Spinal cord (tissue), 9 donors: ENCODE measurements at regions not wholly inside any gene's neighbourhood (a gene's known extent, or its start where the extent isn't known, plus 50 kb on each side); places are given as distances from the start of the nearest gene placed in this dataset.

ENCODE experiments used
- DNase-seq, 6 donors: peaks; one replicate each; pipeline versions ENCODE4 v3.0.0 to v3.0.0-alpha.2; 2013 to 2015; ENCODE audit warnings: low spot score in 6 of 6, low read depth in 4 of 6
- H3K27ac ChIP-seq: one replicate; pipeline ENCODE4 v1.5.1; 2013; ENCODE audit warnings: low read depth, low read length, control low read depth
- H3K27me3 ChIP-seq: one replicate; pipeline ENCODE4 v1.6.1; 2013; ENCODE audit warnings: low read length; ENCODE audit not compliant: control insufficient read depth, insufficient read depth
- H3K36me3 ChIP-seq: one replicate; pipeline ENCODE4 v1.6.1; 2013; ENCODE audit warnings: low read length; ENCODE audit not compliant: control insufficient read depth, insufficient read depth
- H3K4me1 ChIP-seq: one replicate; pipeline ENCODE4 v1.6.1; 2013; ENCODE audit warnings: low read length; ENCODE audit not compliant: control insufficient read depth, insufficient read depth
- H3K4me3 ChIP-seq: one replicate; pipeline ENCODE4 v1.5.1; 2013; ENCODE audit warnings: low read depth, low read length, control low read depth
- H3K9me3 ChIP-seq: one replicate; pipeline ENCODE4 v1.6.1; 2013; ENCODE audit warnings: low read length; ENCODE audit not compliant: control insufficient read depth, insufficient read depth
- WGBS: methylation state at CpG from one replicate; pipeline ENCODE4 v1.1.5; 2013; ENCODE audit warnings: missing lambda C conversion rate; ENCODE audit not compliant: insufficient coverage; 5-methylcytosine and 5-hydroxymethylcytosine counted together
- donor health status: healthy.

GRCh38 chr7:97450516-97450915, 281.4 kb upstream of the TAC1 start:
- no CpG with 5 or more reads among the region's 1 CpG for WGBS
- no peak overlapping the region for H3K27ac ChIP-seq

GRCh38 chr7:97454636-97455035, 277.2 kb upstream of the TAC1 start:
- Histone ChIP-seq H3K27me3 (no peaks in the 10 kb centered on the region), H3K4me1 (no peaks in the 10 kb centered on the region), H3K9me3 (no peaks in the 10 kb centered on the region), H3K36me3 (no peaks in the 10 kb centered on the region), H3K27ac (no peak overlapping the region), H3K4me3 (no peak overlapping the region)
- WGBS, result no CpG with 5 or more reads among the region's 1 CpG
- DNase-seq, result no peak

More at GRCh38 chr7:97450516-97450915, 281.4 kb upstream of the TAC1 start:
- Histone ChIP-seq H3K36me3 (no peaks in the 10 kb centered on the region), H3K27me3 (no peaks in the 10 kb centered on the region), H3K9me3 (no peaks in the 10 kb centered on the region), H3K4me1 (no peaks in the 10 kb centered on the region), H3K4me3 (no peak overlapping the region)
- no peak for DNase-seq

GRCh38 chr7:97457054-97457453, 274.8 kb upstream of the TAC1 start:
- H3K27ac ChIP-seq, result no peak overlapping the region
- H3K27me3 ChIP-seq, result no peaks in the 10 kb centered on the region
- 90% methylated on average over 2 of the region's 3 CpGs for WGBS
- H3K36me3 ChIP-seq, result no peaks in the 10 kb centered on the region
- no peak for DNase-seq
- no peak overlapping the region for H3K4me3 ChIP-seq
- H3K4me1 ChIP-seq, result no peaks in the 10 kb centered on the region
- peaks cover under 1% of the 10 kb centered on the region for H3K9me3 ChIP-seq

GRCh38 chr7:97460433-97460832, 271.5 kb upstream of the TAC1 start:
- WGBS, result 100% methylated on average over 1 of the region's 1 CpG
- Histone ChIP-seq H3K4me3 (no peak overlapping the region), H3K36me3 (no peaks in the 10 kb centered on the region), H3K4me1 (no peaks in the 10 kb centered on the region), H3K9me3 (peaks cover 2% of the 10 kb centered on the region), H3K27ac (no peak overlapping the region), H3K27me3 (no peaks in the 10 kb centered on the region)
- DNase-seq, result no peak

GRCh38 chr7:97461596-97461995, 270.3 kb upstream of the TAC1 start:
- H3K36me3 ChIP-seq, result no peaks in the 10 kb centered on the region
- no peak for DNase-seq
- peaks cover 2% of the 10 kb centered on the region for H3K9me3 ChIP-seq
- H3K4me1 ChIP-seq, result peaks cover 2% of the 10 kb centered on the region
- H3K27me3 ChIP-seq, result no peaks in the 10 kb centered on the region
- H3K4me3 ChIP-seq, result no peak overlapping the region
- no peak overlapping the region for H3K27ac ChIP-seq

GRCh38 chr7:97466071-97466470, 265.8 kb upstream of the TAC1 start:
- Histone ChIP-seq H3K4me1 (peaks cover 2% of the 10 kb centered on the region), H3K9me3 (peaks cover 2% of the 10 kb centered on the region), H3K4me3 (no peak overlapping the region), H3K27ac (no peak overlapping the region), H3K36me3 (no peaks in the 10 kb centered on the region), H3K27me3 (no peaks in the 10 kb centered on the region)
- peak in 1 of 6 donors; percentile 41 for DNase-seq
- WGBS, result no CpG with 5 or more reads among the region's 2 CpGs

- 48% methylated on average over 2 of the region's 6 CpGs for WGBS
- Histone ChIP-seq H3K36me3 (no peaks in the 10 kb centered on the region), H3K4me1 (peaks cover 2% of the 10 kb centered on the region), H3K27me3 (no peaks in the 10 kb centered on the region), H3K4me3 (no peak overlapping the region), H3K9me3 (peaks cover under 1% of the 10 kb centered on the region), H3K27ac (no peak overlapping the region)
- no peak for DNase-seq
These were observed 264.7 kb upstream of the TAC1 start for GRCh38 chr7:97466999-97467740.

- Histone ChIP-seq H3K27ac (no peak overlapping the region), H3K9me3 (no peaks in the 10 kb centered on the region), H3K4me3 (no peak overlapping the region), H3K4me1 (peaks cover 2% of the 10 kb centered on the region), H3K36me3 (no peaks in the 10 kb centered on the region), H3K27me3 (no peaks in the 10 kb centered on the region)
- no peak for DNase-seq
- WGBS, result 100% methylated on average over 2 of the region's 3 CpGs
These were observed 263.4 kb upstream of the TAC1 start for GRCh38 chr7:97468493-97468892.

- H3K27ac ChIP-seq, result no peak overlapping the region
- H3K9me3 ChIP-seq, result no peaks in the 10 kb centered on the region
- no peak overlapping the region for H3K4me3 ChIP-seq
- 97% methylated on average over 3 of the region's 5 CpGs for WGBS
- no peaks in the 10 kb centered on the region for H3K36me3 ChIP-seq
- H3K4me1 ChIP-seq, result peaks cover 2% of the 10 kb centered on the region
- no peak for DNase-seq
- H3K27me3 ChIP-seq, result no peaks in the 10 kb centered on the region
These were observed 261.2 kb upstream of the TAC1 start for GRCh38 chr7:97470726-97471125.

GRCh38 chr7:97471491-97471890, 260.4 kb upstream of the TAC1 start:
- no peaks in the 10 kb centered on the region for H3K4me1 ChIP-seq
- DNase-seq, result no peak
- no peaks in the 10 kb centered on the region for H3K27me3 ChIP-seq
- H3K4me3 ChIP-seq, result no peak overlapping the region
- H3K36me3 ChIP-seq, result no peaks in the 10 kb centered on the region
- no peaks in the 10 kb centered on the region for H3K9me3 ChIP-seq
- 87% methylated on average over 3 of the region's 3 CpGs for WGBS
- H3K27ac ChIP-seq, result no peak overlapping the region
